ENCODE measurements at regions not wholly inside any gene's neighbourhood (a gene's known extent, or its start where the extent isn't known, plus 50 kb on each side); places are given as distances from the start of the nearest gene placed in this dataset.

- Mint-ChIP-seq H3K9me3 (peaks cover 6% of the 10 kb centered on the region; the same call in 1 of the 2 replicates), H3K36me3 (no peaks in the 10 kb centered on the region)
- CTCF ChIA-PET: no interaction called here
These were observed 143.1 kb downstream of the NR2F2 start for GRCh38 chr15:96473556-96473955.

DNA sequence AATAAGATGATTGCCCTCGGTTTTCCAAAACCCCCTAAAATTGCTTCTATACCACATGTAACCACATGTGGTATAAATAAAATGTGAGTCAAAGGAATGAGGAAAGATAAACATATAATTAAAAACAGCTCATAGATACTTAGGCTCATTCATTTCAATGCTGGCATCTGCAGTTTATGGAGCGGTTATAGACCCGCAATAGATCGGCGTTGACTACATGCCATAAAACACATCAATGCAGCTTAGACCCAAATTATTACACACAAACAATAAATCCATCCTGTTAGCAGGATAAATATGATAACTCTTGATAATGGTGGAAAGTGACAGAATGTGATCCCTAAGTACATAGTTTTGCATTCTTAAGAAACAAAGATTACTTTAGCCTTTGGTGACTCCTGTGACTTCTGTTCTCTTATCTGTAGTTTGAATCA, 143.7 kb downstream of the NR2F2 start:
- DNase-seq (ENCODE audit: low spot score) (no peak), ATAC-seq (no peak)
- H3K9me3 Mint-ChIP-seq: peaks cover 6% of the 10 kb centered on the region; the same call in 1 of the 2 replicates
- H3K27ac Mint-ChIP-seq: no peak overlapping the region
- no peaks in the 10 kb centered on the region for H3K36me3 Mint-ChIP-seq
- no peaks in the 10 kb centered on the region for H3K27me3 Mint-ChIP-seq (ENCODE audit: low read depth)
- no peaks in the 10 kb centered on the region for H3K4me1 Mint-ChIP-seq
- no peak overlapping the region for H3K4me3 Mint-ChIP-seq
- ChIA-PET POLR2A (no interaction called here), CTCF (no interaction called here)
- TF ChIP-seq FOXK1 (CRISPR knock-in tag; IDR thresholded peaks at IDR 0.05): no peak
- TF ChIP-seq ZNF263 (CRISPR knock-in tag; IDR thresholded peaks at IDR 0.05; ENCODE audit: low read depth): no peak
- TF ChIP-seq NFYB (CRISPR knock-in tag; conservative IDR thresholded peaks at IDR 0.05; ENCODE audit: low read depth): no peak
- TF ChIP-seq OVOL2 (CRISPR knock-in tag; IDR thresholded peaks at IDR 0.05; ENCODE audit: borderline replicate concordance): no peak
- TF ChIP-seq ZBTB21 (CRISPR knock-in tag; IDR thresholded peaks at IDR 0.05; ENCODE audit: borderline replicate concordance): no peak

More at GRCh38 chr15:96473556-96473955, 143.1 kb downstream of the NR2F2 start:
- Mint-ChIP-seq H3K27me3 (ENCODE audit: low read depth) (no peaks in the 10 kb centered on the region; the same call in 1 of the 2 replicates), H3K27ac (no peak overlapping the region), H3K4me3 (no peak overlapping the region), H3K4me1 (no peaks in the 10 kb centered on the region)
- TF ChIP-seq RORB (CRISPR knock-in tag; IDR thresholded peaks at IDR 0.05) (no peak), NR1H2 (CRISPR knock-in tag; IDR thresholded peaks at IDR 0.05) (no peak), KAT7 (CRISPR knock-in tag; IDR thresholded peaks at IDR 0.05; ENCODE audit: borderline replicate concordance) (no peak), SOX15 (CRISPR knock-in tag; IDR thresholded peaks at IDR 0.05) (no peak), TCF7 (CRISPR knock-in tag; IDR thresholded peaks at IDR 0.05; ENCODE audit: low read depth) (no peak), ZBTB43 (CRISPR knock-in tag; IDR thresholded peaks at IDR 0.05) (no peak), NFATC4 (CRISPR knock-in tag; IDR thresholded peaks at IDR 0.05) (no peak), NFYB (CRISPR knock-in tag; conservative IDR thresholded peaks at IDR 0.05; ENCODE audit: low read depth) (no peak), GABPB1 (CRISPR knock-in tag; IDR thresholded peaks at IDR 0.05) (no peak), EMX1 (CRISPR knock-in tag; IDR thresholded peaks at IDR 0.05) (no peak), OVOL2 (CRISPR knock-in tag; IDR thresholded peaks at IDR 0.05; ENCODE audit: borderline replicate concordance) (no peak)
- TF ChIP-seq, protein P1, sequence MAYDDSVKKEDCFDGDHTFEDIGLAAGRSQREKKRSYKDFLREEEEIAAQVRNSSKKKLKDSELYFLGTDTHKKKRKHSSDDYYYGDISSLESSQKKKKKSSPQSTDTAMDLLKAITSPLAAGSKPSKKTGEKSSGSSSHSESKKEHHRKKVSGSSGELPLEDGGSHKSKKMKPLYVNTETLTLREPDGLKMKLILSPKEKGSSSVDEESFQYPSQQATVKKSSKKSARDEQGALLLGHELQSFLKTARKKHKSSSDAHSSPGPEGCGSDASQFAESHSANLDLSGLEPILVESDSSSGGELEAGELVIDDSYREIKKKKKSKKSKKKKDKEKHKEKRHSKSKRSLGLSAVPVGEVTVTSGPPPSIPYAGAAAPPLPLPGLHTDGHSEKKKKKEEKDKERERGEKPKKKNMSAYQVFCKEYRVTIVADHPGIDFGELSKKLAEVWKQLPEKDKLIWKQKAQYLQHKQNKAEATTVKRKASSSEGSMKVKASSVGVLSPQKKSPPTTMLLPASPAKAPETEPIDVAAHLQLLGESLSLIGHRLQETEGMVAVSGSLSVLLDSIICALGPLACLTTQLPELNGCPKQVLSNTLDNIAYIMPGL (CRISPR knock-in tag; IDR thresholded peaks at IDR 0.05): no peak
- ATAC-seq: no peak
- POLR2A ChIA-PET: no interaction called here
- no peak for DNase-seq (ENCODE audit: low spot score)

GRCh38 chr15:96477227-96477626, 146.7 kb downstream of the NR2F2 start:
- Mint-ChIP-seq H3K36me3 (no peaks in the 10 kb centered on the region), H3K27ac (no peak overlapping the region), H3K27me3 (ENCODE audit: low read depth) (no peaks in the 10 kb centered on the region), H3K9me3 (peaks cover 6% of the 10 kb centered on the region; the same call in 1 of the 2 replicates), H3K4me3 (no peak overlapping the region), H3K4me1 (no peaks in the 10 kb centered on the region)
- ChIA-PET POLR2A (no interaction called here), CTCF (no interaction called here)
- ATAC-seq: no peak
- DNase-seq (ENCODE audit: low spot score): no peak
- TF ChIP-seq, protein P2, sequence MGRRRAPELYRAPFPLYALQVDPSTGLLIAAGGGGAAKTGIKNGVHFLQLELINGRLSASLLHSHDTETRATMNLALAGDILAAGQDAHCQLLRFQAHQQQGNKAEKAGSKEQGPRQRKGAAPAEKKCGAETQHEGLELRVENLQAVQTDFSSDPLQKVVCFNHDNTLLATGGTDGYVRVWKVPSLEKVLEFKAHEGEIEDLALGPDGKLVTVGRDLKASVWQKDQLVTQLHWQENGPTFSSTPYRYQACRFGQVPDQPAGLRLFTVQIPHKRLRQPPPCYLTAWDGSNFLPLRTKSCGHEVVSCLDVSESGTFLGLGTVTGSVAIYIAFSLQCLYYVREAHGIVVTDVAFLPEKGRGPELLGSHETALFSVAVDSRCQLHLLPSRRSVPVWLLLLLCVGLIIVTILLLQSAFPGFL (CRISPR knock-in tag; IDR thresholded peaks at IDR 0.05; ENCODE audit: borderline replicate concordance): no peak
- TF ChIP-seq, protein P3, sequence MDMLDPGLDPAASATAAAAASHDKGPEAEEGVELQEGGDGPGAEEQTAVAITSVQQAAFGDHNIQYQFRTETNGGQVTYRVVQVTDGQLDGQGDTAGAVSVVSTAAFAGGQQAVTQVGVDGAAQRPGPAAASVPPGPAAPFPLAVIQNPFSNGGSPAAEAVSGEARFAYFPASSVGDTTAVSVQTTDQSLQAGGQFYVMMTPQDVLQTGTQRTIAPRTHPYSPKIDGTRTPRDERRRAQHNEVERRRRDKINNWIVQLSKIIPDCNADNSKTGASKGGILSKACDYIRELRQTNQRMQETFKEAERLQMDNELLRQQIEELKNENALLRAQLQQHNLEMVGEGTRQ (CRISPR knock-in tag; IDR thresholded peaks at IDR 0.05): no peak
- TF ChIP-seq, protein P4, sequence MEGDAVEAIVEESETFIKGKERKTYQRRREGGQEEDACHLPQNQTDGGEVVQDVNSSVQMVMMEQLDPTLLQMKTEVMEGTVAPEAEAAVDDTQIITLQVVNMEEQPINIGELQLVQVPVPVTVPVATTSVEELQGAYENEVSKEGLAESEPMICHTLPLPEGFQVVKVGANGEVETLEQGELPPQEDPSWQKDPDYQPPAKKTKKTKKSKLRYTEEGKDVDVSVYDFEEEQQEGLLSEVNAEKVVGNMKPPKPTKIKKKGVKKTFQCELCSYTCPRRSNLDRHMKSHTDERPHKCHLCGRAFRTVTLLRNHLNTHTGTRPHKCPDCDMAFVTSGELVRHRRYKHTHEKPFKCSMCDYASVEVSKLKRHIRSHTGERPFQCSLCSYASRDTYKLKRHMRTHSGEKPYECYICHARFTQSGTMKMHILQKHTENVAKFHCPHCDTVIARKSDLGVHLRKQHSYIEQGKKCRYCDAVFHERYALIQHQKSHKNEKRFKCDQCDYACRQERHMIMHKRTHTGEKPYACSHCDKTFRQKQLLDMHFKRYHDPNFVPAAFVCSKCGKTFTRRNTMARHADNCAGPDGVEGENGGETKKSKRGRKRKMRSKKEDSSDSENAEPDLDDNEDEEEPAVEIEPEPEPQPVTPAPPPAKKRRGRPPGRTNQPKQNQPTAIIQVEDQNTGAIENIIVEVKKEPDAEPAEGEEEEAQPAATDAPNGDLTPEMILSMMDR (IDR thresholded peaks at IDR 0.05): no peak
- no peak for TF ChIP-seq ZBTB21 (CRISPR knock-in tag; IDR thresholded peaks at IDR 0.05; ENCODE audit: borderline replicate concordance)
- TF ChIP-seq CREB1 (CRISPR knock-in tag; IDR thresholded peaks at IDR 0.05): no peak
- TF ChIP-seq ZNF219 (CRISPR knock-in tag; IDR thresholded peaks at IDR 0.05; ENCODE audit: borderline replicate concordance): no peak
- no peak for TF ChIP-seq ZNF138 (CRISPR knock-in tag; conservative IDR thresholded peaks at IDR 0.05)
- TF ChIP-seq, protein P5, sequence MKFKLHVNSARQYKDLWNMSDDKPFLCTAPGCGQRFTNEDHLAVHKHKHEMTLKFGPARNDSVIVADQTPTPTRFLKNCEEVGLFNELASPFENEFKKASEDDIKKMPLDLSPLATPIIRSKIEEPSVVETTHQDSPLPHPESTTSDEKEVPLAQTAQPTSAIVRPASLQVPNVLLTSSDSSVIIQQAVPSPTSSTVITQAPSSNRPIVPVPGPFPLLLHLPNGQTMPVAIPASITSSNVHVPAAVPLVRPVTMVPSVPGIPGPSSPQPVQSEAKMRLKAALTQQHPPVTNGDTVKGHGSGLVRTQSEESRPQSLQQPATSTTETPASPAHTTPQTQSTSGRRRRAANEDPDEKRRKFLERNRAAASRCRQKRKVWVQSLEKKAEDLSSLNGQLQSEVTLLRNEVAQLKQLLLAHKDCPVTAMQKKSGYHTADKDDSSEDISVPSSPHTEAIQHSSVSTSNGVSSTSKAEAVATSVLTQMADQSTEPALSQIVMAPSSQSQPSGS (CRISPR knock-in tag; IDR thresholded peaks at IDR 0.05; ENCODE audit: borderline replicate concordance, low read depth): no peak
- TF ChIP-seq ZNF423 (CRISPR knock-in tag; IDR thresholded peaks at IDR 0.05): no peak
- TF ChIP-seq ZNF317 (CRISPR knock-in tag; IDR thresholded peaks at IDR 0.05; ENCODE audit: borderline replicate concordance, low read depth): no peak
- no peak for TF ChIP-seq CBFB (CRISPR knock-in tag; IDR thresholded peaks at IDR 0.05; ENCODE audit: low read depth)

Data from WTC11 (cell line).